LNCAP (cell line): ENCODE measurements at regions not wholly inside any gene's neighbourhood (a gene's known extent, or its start where the extent isn't known, plus 50 kb on each side); places are given as distances from the start of the nearest gene placed in this dataset.

ENCODE experiments used
- TF ChIP-seq, protein P1 (sequence below): fragments of 450-650 bp; IDR thresholded peaks from 2 replicates; pipeline ENCODE4 v1.5.1; 2017; ENCODE audit warnings: mild to moderate bottlenecking

DNA sequence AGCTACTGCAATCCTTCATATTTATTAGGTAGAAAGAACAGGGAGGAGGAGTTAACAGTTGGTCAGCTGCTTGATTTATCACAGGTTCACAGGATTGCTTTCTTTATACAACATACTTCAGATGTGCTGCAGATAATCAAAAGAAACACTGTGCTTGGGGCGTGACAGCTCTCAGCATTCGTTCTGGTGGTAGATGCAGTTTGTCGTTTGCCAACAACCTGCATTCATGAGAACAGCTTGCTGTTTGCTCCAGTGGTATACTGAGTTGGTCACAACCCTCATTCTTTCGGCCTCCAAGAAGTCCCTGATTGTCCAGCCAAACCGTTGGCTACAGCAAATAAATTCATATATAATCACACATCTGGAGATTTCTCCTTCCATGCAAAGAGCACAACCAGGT, 120.5 kb downstream of the ZNF280B start:
- TF ChIP-seq, protein P1, sequence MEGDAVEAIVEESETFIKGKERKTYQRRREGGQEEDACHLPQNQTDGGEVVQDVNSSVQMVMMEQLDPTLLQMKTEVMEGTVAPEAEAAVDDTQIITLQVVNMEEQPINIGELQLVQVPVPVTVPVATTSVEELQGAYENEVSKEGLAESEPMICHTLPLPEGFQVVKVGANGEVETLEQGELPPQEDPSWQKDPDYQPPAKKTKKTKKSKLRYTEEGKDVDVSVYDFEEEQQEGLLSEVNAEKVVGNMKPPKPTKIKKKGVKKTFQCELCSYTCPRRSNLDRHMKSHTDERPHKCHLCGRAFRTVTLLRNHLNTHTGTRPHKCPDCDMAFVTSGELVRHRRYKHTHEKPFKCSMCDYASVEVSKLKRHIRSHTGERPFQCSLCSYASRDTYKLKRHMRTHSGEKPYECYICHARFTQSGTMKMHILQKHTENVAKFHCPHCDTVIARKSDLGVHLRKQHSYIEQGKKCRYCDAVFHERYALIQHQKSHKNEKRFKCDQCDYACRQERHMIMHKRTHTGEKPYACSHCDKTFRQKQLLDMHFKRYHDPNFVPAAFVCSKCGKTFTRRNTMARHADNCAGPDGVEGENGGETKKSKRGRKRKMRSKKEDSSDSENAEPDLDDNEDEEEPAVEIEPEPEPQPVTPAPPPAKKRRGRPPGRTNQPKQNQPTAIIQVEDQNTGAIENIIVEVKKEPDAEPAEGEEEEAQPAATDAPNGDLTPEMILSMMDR = no peak

DNA sequence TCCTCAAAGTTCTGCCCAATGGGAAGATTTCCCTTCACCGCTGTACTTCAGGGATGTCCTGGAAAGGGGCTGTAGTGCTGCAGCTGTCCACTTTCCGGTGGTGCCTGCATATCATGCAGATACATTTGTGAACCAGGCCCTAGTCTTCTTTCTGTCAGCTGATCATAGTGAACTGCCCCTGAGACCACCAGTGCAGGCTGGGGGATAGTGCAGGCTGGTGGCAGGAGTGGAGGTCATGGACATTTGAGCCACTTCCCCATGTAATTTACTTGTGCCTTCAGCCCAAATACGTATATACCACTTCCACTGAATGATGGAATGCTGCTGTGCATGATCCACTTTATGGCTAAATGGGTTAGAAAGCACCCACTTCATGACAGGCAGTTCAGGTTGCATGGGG, 120.0 kb downstream of the ZNF280B start:
- TF ChIP-seq, protein P1 = no peak

DNA sequence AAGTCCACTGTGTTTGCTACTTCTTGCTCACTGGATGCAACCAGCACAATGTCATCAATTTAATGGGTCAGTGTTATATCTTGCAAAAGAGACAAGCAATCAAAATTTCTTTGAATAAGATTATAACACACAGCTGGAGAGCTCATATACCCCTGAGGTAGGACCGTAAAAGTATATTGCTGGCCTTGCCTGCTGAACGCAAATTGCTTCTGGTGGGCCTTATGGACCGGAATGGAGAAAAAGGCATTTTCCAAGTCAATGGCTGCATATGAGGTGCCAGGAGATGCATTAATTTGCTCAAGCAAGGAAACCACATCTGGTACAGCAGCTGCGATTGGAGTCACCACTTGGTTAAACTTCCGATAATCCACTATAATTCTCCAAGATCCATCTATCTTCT, 119.1 kb downstream of the ZNF280B start:
- TF ChIP-seq, protein P1 = no peak

DNA sequence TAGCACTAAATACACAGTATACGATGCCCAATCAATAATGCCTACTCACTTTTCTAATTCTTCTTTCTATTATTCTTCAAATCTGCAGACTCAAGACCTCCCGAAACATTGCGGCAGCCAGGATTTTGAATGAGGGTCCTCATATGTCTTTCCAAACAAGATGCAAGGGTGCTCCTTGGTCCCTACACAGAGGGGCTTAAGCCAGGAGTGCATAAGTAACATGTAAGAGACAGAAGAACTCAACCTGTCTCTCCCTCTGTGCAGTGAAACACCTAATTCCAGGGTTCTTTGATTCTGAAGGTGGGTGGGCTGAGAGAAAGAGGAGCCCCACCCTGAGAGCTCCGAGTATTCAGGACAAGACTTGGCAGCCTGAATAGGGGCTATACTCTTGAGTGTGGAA, 117.6 kb downstream of the ZNF280B start:
- TF ChIP-seq, protein P1 = no peak

DNA sequence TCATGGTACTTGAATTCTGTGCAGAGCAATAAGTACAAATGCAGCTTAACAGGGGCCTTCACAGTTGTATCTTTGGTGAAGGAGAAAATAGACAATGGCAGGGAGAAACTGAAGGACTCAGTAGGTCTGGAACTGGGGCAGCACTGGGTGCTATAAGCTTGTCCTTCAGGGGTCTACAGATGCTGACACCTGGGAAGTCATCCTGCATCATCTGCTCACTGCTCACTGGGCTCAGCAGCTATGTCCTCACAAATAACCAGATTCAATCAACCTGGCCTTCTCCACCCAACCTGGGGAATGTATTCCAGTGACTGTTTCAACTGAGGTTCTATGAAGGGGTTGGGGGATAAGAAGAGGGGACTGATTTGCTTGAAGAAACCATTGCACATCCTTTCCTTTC, 117.0 kb downstream of the ZNF280B start:
- TF ChIP-seq, protein P1 = no peak

DNA sequence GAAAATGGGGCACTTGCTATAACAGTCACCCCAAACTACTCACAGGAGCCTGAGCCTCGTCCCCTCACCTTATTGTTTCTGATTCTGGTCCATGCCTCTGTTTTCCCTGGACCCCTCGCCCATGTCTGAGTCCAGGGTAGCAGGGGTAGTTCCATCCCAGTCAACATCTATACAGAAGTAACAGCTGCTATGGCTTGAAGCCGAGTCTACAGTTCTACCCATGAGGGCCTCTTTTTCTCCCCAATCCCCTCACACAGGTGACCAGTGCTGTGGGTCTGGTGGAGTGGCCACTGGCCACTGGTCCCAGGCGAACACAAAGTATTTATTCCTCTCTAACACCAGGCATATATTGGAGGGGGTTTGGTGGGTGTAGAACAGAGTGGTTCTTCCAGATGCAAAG, 116.4 kb downstream of the ZNF280B start:
- TF ChIP-seq, protein P1 = no peak

DNA sequence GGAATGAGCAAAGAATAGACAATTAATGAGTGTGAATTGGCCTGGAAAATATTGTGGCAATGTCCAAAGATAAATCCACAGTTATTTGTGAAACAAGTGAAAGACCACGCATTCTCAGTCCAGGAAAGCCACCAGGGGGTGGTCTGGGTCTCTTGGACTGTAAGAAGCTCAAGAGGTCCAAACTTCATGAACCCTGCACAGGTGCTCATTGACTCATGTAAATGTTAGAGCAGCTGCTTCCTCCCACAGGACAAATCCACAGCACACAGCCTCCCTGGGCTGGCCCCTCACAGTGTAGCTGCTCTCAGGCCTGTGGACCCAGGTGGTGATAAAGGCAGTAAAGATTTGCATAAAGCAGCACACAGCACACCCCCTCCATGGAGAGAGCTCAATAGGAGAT, 114.0 kb downstream of the ZNF280B start:
- TF ChIP-seq, protein P1 = no peak

DNA sequence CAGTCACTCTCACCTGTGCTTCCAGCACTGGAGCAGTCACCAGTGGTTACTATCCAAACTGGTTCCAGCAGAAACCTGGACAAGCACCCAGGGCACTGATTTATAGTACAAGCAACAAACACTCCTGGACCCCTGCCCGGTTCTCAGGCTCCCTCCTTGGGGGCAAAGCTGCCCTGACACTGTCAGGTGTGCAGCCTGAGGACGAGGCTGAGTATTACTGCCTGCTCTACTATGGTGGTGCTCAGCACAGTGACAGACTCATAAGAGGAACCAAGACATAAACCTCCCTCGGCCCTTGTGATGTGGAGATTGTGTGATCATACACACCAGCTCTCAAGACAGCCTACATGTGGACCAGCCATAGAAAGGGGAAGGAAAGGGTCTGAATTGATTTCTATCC, 113.3 kb downstream of the ZNF280B start:
- TF ChIP-seq, protein P1 = no peak
